ENCODE measurements at regions not wholly inside any gene's neighbourhood (a gene's known extent, or its start where the extent isn't known, plus 50 kb on each side); places are given as distances from the start of the nearest gene placed in this dataset.
A peak's percentile ranks its signal among the peaks of the same experiment; 100 is the strongest.

GRCh38 chr1:182281541-182281940, 110.0 kb downstream of the GLUL start:
- Histone ChIP-seq H3K9me3 (ENCODE audit: control insufficient read depth, low read depth, low read length) (no peaks in the 10 kb centered on the region), H4K8ac (replicated peaks; ENCODE audit: insufficient read length, low read depth, low read length) (no peak overlapping the region), H2BK5ac (ENCODE audit: insufficient read length, low read length) (no peak overlapping the region), H3K23me2 (ENCODE audit: insufficient read length, low read depth, low read length, poor library complexity, severe bottlenecking) (no peaks in the 10 kb centered on the region), H4K91ac (ENCODE audit: insufficient read length, low read depth, low read length) (no peak overlapping the region), H2BK20ac (ENCODE audit: low read depth, low read length, poor library complexity, severe bottlenecking) (no peak overlapping the region), H3K23ac (ENCODE audit: insufficient read length, low read depth, low read length) (no peak overlapping the region), H3K4ac (ENCODE audit: low read depth, low read length) (no peak overlapping the region), H3K4me1 (ENCODE audit: insufficient read depth, low read length) (peaks cover 2% of the 10 kb centered on the region), H2BK15ac (ENCODE audit: low read depth, low read length) (no peak overlapping the region), H2BK120ac (ENCODE audit: low read depth, low read length, poor library complexity, severe bottlenecking) (no peak overlapping the region), H3T11ph (ENCODE audit: low read length) (no peak overlapping the region), H3K4me2 (ENCODE audit: insufficient read depth, insufficient read length, low read length) (no peak overlapping the region), H2AFZ (ENCODE audit: low read length) (no peak overlapping the region), H4K5ac (ENCODE audit: insufficient read length, low read depth, low read length) (no peak overlapping the region), H3K27ac (ENCODE audit: insufficient read length, low read depth, low read length) (no peak overlapping the region), H2AK5ac (ENCODE audit: insufficient read length, low read length) (no peak overlapping the region), H3K14ac (ENCODE audit: insufficient read depth, low read length) (no peak overlapping the region), H3K79me1 (ENCODE audit: insufficient read depth, low read depth, low read length, poor library complexity, severe bottlenecking) (no peaks in the 10 kb centered on the region), H3K18ac (ENCODE audit: insufficient read length, low read depth, low read length) (no peak overlapping the region), H3K79me2 (ENCODE audit: insufficient read depth, low read length) (no peaks in the 10 kb centered on the region), H4K20me1 (ENCODE audit: control insufficient read depth, insufficient read depth, insufficient read length) (no peaks in the 10 kb centered on the region), H3K9ac (ENCODE audit: extremely low read depth, insufficient read length, low read length) (no peak overlapping the region), H3K56ac (ENCODE audit: insufficient read length, low read depth, low read length) (no peak overlapping the region), H2BK12ac (ENCODE audit: insufficient read length, low read depth, low read length) (no peak overlapping the region), H3K27me3 (ENCODE audit: insufficient read depth, low read length) (no peaks in the 10 kb centered on the region)
- Mint-ChIP-seq H3K4me3 (no peak overlapping the region), H3K27ac (no peak overlapping the region; a peak in 1 of 7 replicates), H3K4me1 (peaks cover 0 to 5% of the 10 kb centered on the region in 2 experiments; a peak in 2 of 4 replicates), H3K27me3 (ENCODE audit: low read depth) (no peaks in the 10 kb centered on the region), H3K9me3 (no peaks in the 10 kb centered on the region), H3K36me3 (ENCODE audit: insufficient read depth in 1 of 3, low read depth in 3 of 3) (no peaks in the 10 kb centered on the region)
- peak; percentile 16; the same call in 1 of the 3 replicates for TF ChIP-seq CTCF (conservative IDR thresholded peaks at IDR 0.05)
- no peak for DNase-seq
- no CpG with 5 or more reads among the region's 6 CpGs for WGBS (ENCODE audit: extremely low coverage, insufficient read length, low lambda C conversion rate)

Measured in H9 (cell line).